ENCODE measurements at regions not wholly inside any gene's neighbourhood (a gene's known extent, or its start where the extent isn't known, plus 50 kb on each side); places are given as distances from the start of the nearest gene placed in this dataset.

- TF ChIP-seq CTCF (IDR thresholded peaks at IDR 0.05) (no peak), EZH2 (IDR thresholded peaks at IDR 0.05; ENCODE audit: borderline replicate concordance, insufficient read depth, low read depth, low read length, poor library complexity, severe bottlenecking) (no peak)
Observed at GRCh38 chr10:65270969-65271368, 1654.9 kb upstream of the LRRTM3 start.

All from B cell (primary cell).